ENCODE measurements at regions not wholly inside any gene's neighbourhood (a gene's known extent, or its start where the extent isn't known, plus 50 kb on each side); places are given as distances from the start of the nearest gene placed in this dataset.

DNA sequence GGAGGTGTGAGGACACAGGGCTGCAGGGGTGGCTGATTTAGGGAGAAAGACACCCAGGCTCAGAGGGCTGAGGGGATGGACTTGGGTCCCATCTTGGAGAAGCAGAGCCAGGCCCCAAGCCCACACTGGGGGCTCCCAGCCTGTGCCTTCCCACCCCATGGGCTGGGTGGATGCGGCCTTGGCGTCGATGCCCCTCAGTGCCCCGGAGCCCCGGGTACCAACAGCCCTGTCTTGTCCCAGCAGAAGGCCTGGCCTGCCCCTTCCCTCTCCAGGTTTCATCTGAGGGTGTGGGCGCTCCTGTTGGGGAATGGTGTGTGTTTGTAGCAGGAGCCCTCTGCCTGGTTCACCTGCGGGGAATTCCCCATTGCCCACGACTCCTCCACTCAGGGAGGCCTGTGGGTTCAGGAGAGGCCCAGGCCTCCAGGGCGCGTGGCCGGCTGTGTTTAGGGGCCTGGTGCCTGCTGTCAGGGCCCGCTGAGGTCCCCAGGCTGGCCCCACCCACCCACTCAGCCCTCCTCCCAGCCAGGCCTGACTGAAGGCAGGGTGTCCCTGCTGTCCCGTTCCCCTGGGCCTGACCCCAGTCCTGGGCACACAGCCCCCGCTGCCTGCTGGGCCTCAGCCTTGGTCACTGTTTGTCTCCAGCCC, 51.1 kb upstream of the BEGAIN start:
- TF ChIP-seq, protein P1, sequence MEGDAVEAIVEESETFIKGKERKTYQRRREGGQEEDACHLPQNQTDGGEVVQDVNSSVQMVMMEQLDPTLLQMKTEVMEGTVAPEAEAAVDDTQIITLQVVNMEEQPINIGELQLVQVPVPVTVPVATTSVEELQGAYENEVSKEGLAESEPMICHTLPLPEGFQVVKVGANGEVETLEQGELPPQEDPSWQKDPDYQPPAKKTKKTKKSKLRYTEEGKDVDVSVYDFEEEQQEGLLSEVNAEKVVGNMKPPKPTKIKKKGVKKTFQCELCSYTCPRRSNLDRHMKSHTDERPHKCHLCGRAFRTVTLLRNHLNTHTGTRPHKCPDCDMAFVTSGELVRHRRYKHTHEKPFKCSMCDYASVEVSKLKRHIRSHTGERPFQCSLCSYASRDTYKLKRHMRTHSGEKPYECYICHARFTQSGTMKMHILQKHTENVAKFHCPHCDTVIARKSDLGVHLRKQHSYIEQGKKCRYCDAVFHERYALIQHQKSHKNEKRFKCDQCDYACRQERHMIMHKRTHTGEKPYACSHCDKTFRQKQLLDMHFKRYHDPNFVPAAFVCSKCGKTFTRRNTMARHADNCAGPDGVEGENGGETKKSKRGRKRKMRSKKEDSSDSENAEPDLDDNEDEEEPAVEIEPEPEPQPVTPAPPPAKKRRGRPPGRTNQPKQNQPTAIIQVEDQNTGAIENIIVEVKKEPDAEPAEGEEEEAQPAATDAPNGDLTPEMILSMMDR (conservative IDR thresholded peaks at IDR 0.05; ENCODE audit: low read depth, low read length) = no peak
- DNase-seq (ENCODE audit: low read depth) = no peak
- no peak overlapping the region for H3K4me3 ChIP-seq (ENCODE audit: low read depth, low read length)

DNA sequence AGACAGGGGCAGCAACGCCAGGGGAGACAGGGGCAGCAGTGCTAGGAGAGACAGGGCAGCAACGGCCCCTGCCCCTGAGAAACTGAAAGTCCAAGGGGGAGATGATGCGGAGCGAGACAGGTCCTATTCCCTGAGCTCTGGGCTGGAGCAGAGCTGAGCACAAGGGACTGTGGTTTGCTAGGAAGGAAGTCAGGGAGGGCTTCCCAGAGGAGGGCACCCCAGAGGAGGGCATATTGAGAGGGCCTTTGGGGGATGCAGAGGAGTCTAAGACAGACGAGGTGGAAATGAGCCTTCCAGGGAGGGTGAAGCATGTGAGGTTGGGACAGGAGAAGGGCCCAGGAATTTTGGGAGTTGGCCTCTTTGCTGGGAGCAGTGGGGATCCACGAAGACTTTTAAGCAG, 52.1 kb upstream of the BEGAIN start:
- TF ChIP-seq, protein P1 (conservative IDR thresholded peaks at IDR 0.05; ENCODE audit: low read depth, low read length) = no peak
- H3K4me3 ChIP-seq (ENCODE audit: low read depth, low read length) = no peak overlapping the region
- DNase-seq (ENCODE audit: low read depth) = no peak

DNA sequence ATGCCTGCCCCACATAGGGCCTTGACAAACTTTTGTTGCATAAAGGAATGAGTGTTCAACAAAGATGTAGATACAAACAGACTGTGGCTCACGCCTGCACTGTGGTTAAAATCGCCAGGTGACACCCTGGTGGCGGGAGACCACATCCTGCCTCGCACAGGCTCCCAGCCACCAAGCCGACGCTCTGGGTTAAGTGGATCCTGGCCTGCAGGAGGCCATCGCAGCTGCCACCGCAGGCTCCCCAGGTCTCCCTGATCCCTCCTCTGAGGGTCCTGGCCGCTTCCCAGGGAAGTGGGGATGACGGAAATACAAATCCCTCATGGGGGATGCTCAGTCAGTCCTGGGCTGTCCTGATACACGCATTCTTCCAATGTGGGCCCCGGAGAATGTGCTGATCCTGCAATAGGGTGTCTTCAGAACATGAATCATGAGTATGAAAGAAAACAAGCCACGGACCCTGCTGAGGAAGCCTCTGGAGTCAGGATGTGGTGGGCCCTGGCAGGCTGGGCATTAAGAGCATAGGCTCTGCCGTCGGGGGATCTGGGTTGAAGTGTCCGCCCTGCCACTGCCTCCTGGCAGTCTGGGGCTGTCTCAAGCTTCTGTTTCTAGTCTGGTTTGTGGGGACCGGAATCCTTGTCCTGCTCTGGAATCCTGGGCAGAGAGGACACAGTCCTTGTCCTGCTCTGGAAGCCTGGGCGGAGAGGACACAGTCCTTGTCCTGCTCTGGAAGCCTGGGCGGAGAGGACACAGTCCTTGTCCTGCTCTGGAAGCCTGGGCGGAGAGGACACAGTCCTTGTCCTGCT, 53.5 kb upstream of the BEGAIN start:
- TF ChIP-seq, protein P1 (conservative IDR thresholded peaks at IDR 0.05; ENCODE audit: low read depth, low read length) = no peak
- no peak overlapping the region for H3K4me3 ChIP-seq (ENCODE audit: low read depth, low read length)
- peak; percentile 88 for DNase-seq (ENCODE audit: low read depth)

DNA sequence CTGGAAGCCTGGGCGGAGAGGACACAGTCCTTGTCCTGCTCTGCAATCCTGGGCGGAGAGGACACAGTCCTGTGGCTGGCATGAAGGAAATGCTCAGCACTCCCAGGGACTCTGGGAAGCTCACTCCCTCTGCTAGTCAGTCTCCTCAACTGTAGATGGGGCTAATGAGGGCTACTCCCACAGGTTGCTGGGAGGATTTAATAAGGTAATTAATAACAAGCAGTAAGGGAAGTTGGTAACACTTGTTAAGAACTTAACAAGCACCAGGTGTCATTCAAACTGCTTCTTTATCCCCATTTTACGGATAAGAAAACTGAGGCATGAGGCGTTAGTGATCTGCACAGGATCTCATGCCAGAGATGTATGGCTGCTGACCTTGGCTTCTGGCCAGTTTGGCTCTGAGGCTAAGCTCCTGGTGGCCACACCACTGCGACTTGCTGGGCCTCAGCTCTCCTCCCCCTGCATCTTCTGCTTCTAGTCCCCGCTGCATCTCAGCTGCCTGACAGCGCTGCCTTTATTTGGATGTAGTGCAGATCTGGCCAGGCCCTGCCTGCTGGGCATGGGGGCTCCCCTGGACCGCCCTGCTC, 54.1 kb upstream of the BEGAIN start:
- H3K4me3 ChIP-seq (ENCODE audit: low read depth, low read length) = no peak overlapping the region
- TF ChIP-seq, protein P1 (conservative IDR thresholded peaks at IDR 0.05; ENCODE audit: low read depth, low read length) = peak; percentile 25

DNA sequence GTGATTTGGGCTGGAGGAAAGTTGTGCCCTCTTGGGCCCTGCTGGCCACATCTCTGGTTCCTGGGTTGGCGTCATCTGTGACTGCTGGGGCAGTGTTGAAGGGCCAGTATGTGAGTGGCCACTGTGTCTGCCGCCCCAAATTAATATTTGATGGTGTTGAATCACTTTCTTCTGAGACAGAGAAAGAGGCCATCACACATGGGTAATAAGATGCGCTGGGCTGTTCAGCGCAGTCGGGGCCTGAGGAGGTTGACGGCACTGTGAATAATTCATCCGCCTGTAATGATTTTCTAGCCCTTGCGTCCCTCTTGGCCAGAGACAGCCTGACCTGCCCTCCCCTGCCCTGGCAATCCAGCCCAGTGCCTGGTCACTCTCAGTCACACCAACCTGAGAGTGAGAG, 56.2 kb upstream of the BEGAIN start:
- no peak for DNase-seq (ENCODE audit: low read depth)
- TF ChIP-seq, protein P1 (conservative IDR thresholded peaks at IDR 0.05; ENCODE audit: low read depth, low read length) = no peak
- H3K4me3 ChIP-seq (ENCODE audit: low read depth, low read length) = no peak overlapping the region

More for the DNA sequence above, 54.1 kb upstream of the BEGAIN start:
- no peak for DNase-seq (ENCODE audit: low read depth)

DNA sequence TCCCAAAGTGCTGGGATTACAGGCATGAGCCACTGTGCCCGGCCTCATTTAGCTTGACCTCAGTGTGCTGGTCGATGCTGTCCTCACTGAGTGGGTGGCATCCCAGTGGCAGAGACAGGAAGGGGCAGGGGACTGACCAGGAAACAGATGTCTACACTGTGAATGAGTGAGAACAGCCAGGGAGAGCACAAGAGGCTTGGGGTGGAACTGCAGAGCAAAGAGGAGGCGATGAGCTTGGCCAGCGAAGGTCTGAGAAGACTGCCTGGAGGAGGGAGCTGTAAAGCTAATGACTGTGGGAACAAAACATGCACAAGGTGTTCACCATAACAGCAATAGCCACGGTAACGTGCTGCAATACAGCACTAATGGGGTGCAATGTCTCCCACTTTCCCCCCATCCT, 57.2 kb upstream of the BEGAIN start:
- TF ChIP-seq, protein P1 (conservative IDR thresholded peaks at IDR 0.05; ENCODE audit: low read depth, low read length) = no peak
- no peak for DNase-seq (ENCODE audit: low read depth)
- H3K4me3 ChIP-seq (ENCODE audit: low read depth, low read length) = no peak overlapping the region
